ENCODE measurements at regions not wholly inside any gene's neighbourhood (a gene's known extent, or its start where the extent isn't known, plus 50 kb on each side); places are given as distances from the start of the nearest gene placed in this dataset.
"Not testable (repeated sequence)": the region's sequence is repeated elsewhere in the genome, so short reads cannot be mapped to it uniquely, and the experiment has no call there.

GRCh38 chr16:35102780-35103403 lies 1643.5 kb downstream of the TP53TG3F start:
- no peak for DNase-seq (ENCODE audit: low spot score)

DNA sequence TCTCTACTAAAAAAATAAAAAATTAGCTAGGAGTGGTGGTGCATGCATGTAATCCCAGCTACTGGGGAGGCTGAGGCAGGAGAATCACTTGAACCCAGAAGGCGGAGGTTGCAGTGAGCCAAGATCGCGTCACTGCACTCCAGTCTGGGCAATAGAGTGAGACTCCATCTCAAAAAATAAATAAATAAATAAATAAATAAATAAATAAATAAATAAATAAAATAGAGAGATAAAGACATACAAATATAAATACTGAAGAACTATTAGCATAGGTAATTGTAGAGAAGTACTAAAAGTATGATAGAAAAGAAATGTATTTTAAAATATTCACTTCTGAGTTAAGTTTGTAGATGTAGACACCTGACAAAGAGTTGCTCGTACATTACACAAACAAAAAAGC lies 1652.4 kb downstream of the TP53TG3F start:
- DNase-seq (ENCODE audit: low spot score): not testable (repeated sequence)

GRCh38 chr16:35131429-35131828 lies 1672.0 kb downstream of the TP53TG3F start:
- no peak for DNase-seq (ENCODE audit: low spot score)

DNA sequence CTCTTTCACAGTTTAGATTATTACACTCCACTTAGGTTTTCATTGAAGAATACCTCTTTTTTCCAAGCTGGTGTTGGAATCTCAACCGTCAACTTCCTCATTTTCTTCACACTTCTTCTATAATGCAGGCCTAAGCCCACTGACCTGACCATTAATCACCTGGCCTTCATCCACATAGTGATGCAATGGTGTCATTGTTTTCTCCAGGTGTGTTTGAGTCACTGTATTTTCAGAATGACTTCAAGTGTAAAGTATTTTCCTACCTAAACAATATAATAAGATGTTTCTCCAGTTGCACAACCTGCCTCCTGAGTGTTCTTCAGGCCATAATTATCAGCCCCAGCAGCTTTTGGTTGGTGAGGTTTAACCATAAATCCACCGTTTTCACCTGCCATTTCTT lies 1675.1 kb downstream of the TP53TG3F start:
- DNase-seq (ENCODE audit: low spot score): no peak

- DNase-seq (ENCODE audit: low spot score): no peak
Observed at GRCh38 chr16:35140293-35140986, 1681.0 kb downstream of the TP53TG3F start.

GRCh38 chr16:35141303-35141702 lies 1681.9 kb downstream of the TP53TG3F start:
- DNase-seq (ENCODE audit: low spot score): no peak

GRCh38 chr16:35142147-35142808 lies 1682.9 kb downstream of the TP53TG3F start:
- DNase-seq (ENCODE audit: low spot score): no peak

- DNase-seq (ENCODE audit: low spot score): no peak
Observed at GRCh38 chr16:35142809-35143192, 1683.4 kb downstream of the TP53TG3F start.

DNA sequence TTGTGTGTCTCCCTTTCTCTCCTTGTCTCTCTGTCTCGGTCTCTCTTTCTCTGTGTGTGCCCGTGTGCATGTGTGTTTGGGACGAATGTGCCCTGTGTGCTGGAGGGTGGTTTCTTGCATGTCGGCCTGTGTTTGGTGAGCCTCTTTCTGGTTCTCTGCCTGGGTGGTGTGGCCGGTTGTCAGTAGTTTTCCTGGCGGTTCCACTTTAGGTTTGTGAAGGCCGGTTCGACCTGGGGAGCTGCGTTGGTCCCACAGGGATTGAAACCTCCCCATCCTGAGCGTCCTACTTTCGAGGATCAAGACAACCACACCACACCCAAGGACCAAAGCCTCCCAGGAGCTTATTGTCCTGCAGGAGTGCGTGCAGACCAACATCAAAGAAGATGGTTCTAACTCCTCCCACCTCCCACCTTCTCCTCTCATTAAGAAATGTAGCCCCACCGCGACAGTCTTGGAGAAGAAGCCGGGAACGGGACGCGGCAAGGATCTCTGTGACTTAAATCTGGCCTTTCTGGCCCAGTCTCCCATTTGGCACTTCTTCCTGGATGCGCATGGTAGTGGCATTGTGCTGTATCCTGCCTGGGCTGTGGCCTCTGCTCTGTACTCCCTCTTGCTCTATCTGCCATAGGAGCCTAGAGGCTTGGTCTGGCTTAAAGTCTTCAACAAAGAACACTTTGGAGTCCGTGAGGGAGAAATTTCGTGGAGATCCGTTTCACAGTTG lies 1685.0 kb downstream of the TP53TG3F start:
- DNase-seq (ENCODE audit: low spot score): no peak

- no peak for DNase-seq (ENCODE audit: low spot score)
Observed at GRCh38 chr16:35146031-35146710, 1686.8 kb downstream of the TP53TG3F start.

GRCh38 chr16:35146723-35147458 lies 1687.5 kb downstream of the TP53TG3F start:
- no peak for DNase-seq (ENCODE audit: low spot score)

DNA sequence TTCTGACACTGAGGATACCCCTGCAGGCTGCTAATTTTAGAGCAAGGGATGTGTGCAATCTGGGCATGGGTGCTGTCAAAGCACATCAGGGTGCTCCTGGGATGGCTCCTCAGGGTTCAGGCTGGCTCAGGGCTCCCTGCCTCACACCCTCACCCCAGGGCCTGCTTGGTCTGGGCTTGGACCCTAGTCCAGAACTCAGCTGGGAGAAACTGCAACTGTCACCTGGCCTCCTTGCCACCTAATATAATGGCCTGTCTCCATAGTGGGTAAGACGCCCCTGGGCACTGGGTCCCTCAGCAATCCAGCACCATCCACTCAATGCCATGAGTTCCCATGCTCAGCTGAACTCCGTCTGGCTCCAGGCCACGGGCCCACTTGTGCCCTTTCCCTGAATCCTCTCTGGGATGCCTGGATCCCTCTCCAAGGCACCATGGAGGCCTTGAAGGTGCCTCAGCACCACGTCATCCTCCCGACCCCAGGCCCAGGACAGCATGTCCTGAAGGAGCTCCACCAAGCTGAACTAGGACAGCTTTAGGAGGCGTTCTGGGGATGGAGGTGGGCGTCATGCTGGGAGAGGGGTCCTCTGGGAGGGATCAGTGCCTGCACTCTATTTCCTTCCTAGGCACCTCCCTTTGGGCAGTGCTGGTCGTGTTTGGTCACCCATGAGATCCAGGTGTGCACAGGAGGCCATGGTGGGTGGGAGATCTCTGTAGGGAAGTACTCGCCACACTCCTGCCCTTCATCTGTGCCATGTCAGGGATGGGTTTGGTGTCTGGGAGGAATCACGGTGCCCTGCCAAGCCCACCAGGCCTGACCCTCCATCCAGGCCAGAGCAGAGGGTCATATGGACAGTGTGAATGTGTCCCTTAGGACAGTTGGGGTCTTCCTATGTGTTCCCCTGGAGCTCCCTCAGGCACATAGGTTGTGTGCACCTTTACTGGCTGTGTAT lies 1688.4 kb downstream of the TP53TG3F start:
- DNase-seq (ENCODE audit: low spot score): no peak

GRCh38 chr16:35148748-35149147 lies 1689.3 kb downstream of the TP53TG3F start:
- DNase-seq (ENCODE audit: low spot score): no peak

DNA sequence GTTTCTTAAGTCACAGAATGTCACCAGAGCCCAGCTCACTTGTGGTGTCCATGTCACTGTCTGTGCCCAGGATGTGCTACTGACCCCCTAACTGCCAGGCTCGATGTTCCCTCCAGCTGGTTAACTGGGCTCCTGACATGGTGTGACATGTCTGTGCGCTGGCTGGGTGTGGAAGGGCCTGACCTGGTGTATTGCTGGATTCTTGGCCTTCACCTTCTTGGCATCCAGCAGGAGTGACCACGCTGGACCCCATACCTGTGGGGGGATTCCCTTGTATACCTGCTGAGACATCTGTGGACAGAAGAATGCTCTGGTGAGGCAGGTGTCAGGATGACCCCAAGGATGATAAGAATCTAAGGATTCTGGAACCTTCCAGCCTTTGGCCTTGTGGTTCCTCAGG lies 1690.1 kb downstream of the TP53TG3F start:
- no peak for DNase-seq (ENCODE audit: low spot score)

- no peak for DNase-seq (ENCODE audit: low spot score)
Observed at GRCh38 chr16:35150805-35151312, 1691.4 kb downstream of the TP53TG3F start.

DNA sequence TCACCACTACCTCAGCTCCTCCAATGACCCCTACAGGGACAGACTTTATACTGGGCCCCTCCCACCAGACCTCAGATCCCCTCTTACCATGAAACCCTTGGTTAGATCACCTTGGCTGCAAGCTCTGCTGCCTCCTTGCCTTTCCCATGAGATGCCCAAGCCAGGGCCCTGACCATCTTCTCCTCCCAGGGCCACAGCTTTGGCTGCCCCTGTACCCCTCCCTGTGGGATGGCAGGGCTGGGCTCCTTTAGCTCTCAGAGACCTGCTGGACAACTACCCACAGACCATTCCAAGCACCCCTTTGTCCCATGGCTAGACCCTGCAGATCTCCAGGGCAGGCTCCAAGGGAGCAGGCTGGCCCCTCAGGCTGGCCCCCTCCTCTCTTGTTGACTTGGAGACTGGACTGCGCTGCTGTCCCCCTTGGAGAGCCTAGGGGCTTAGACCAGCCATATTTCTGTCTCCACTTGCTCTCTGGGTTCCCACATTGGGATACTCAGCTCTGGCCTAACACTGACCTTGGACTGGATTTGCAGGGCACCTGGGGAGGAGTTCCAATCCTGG lies 1692.7 kb downstream of the TP53TG3F start:
- no peak for DNase-seq (ENCODE audit: low spot score)

GRCh38 chr16:35154627-35155026 lies 1695.2 kb downstream of the TP53TG3F start:
- DNase-seq (ENCODE audit: low spot score): no peak

- DNase-seq (ENCODE audit: low spot score): not testable (repeated sequence)
Observed at GRCh38 chr16:35157549-35157948, 1698.1 kb downstream of the TP53TG3F start.

DNA sequence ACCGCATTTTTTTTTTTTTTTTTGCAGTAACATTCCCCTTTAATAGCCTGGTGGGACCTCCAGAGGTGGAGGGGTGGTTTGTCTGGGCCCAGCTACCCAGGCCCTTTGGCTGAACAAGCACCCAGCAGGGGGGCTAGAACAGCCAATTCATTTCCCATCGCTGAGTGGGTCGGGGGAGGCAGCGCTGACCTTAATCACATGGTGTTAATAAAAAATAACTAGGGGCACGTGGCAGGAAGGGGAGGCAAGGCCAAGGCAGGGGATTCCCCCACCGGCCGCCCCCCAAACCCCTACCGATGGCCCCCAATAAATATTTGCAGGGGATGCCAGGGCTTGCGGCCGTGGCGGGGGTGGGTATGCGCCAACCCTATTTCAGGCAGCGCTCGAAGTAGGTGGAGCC lies 1709.9 kb downstream of the TP53TG3F start:
- not testable (repeated sequence) for DNase-seq (ENCODE audit: low spot score)

- not testable (repeated sequence) for DNase-seq (ENCODE audit: low spot score)
Observed at GRCh38 chr16:35170061-35170460, 1710.6 kb downstream of the TP53TG3F start.
